ENCODE measurements at regions not wholly inside any gene's neighbourhood (a gene's known extent, or its start where the extent isn't known, plus 50 kb on each side); places are given as distances from the start of the nearest gene placed in this dataset.

DNA sequence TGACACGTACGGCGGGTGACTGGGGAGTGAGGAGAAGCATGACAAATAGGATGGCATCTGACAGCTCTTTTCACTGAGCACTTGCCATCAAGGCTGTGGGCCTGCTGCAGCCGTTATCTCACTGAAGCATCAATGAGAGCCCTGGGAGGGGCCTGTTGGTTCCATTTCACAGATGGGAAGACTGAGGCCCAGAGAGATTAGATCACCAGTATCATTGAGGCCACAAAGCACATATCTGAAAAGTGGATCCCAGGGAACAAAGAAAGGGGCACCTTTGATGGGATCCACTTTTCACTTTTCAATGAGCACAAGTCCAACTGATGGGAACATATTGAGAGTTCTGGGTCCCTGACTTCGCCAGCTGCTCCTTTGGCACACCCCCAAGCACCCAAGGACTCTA, 144.4 kb upstream of the LHX1 start:
- H3K4me3 ChIP-seq (ENCODE audit: low read length) = no peak overlapping the region
- no peak for DNase-seq (ENCODE audit: low read depth, low spot score)

DNA sequence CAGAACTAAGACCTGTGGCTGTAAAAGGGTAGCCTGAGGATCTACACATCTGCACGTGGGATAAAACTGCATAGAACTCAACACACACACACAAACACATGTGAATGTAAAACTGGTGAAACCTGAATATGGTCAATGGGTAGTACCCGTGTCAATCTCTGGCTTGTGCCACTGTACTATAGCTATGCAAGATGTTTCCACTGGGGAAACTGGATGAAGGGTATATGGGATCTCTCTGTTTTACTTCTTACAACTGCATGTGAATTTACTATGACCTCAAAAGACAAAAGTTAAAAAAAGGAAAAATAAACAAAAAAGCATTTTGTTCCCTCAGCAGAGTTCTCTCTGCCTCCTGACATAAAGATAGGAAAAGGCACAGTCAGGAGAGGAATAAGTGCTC, 143.3 kb upstream of the LHX1 start:
- no peak overlapping the region for H3K4me3 ChIP-seq (ENCODE audit: low read length)
- DNase-seq (ENCODE audit: low read depth, low spot score) = no peak

DNA sequence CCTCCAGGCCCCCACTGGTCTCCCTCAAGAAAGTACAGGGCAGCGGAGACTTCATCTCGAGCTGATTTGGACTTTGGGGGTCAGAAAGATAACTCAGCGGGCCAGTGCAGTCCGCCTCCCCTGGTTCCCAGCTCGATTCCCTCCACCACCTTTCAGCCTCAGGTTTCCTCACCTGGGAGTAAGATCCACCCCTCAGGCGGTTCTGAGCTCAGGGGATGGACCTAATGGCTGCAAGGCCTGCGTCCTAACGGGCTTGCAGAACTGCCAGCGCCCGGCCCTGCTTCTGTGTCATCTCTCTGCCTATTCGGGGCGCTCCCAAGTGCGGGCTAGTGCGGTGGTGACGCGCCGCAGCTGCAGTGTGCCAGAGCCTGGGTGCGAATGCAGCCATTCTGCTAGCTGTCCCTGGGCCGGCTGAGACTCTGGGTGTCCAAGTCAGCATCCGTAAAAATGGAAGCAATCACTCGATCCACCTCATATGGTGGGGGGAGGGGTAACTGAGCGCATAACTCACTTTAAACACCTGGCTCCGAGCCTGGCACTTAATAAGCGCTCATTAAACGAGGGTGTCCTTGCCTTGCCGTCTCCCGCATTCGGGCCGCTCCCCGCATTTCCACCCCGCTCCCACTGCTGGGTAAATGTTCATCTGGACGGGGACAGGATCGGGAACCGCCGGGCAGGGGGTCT, 129.6 kb upstream of the LHX1 start:
- no peak overlapping the region for H3K4me3 ChIP-seq (ENCODE audit: low read length)
- DNase-seq (ENCODE audit: low read depth, low spot score) = no peak

DNA sequence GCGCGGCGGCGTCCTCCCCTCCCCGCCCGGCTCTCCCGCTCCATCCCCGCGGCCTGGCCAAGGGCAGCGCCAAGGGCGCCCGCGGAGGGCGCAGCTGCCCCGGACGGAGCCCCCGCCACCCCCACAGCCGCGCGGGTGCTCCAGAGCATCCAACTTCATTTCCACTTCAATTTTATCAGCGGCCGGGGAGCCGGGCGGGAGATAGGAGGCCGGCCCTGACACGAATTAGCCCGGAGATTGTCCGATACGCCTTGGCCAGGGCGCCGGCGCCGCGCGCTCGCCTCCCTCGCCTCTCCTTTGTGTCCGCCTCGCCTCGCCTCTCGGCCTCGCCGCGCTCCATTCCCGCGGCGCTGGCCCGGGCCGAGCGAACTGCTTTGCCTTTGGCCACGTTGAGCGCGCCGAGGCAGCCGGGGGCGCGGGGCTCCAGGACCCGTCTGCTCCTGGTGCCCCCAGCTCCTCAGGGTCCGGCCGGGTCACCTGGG, 129.1 kb upstream of the LHX1 start:
- DNase-seq (ENCODE audit: low read depth, low spot score) = no peak
- H3K4me3 ChIP-seq (ENCODE audit: low read length) = no peak overlapping the region

DNA sequence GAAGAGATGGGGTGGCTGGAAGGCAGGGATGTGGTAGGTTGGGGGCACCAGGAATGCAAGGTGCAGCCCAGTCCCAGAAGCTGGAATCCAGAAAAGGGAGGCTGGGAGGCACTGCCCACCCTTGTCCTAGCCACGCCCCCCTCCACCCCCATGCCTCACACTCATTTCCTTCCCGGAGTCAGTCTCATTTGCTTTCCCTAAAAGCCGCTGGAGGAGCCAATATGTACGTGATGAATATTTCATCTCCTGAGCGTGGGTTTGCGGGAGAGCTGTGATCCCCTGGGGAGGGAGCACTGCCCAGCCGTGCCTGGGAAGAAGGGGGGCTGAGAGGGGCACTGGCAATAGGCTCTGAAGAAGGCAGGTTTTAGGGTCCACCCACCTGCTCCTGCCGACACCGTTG, 124.5 kb upstream of the LHX1 start:
- no peak for DNase-seq (ENCODE audit: low read depth, low spot score)
- H3K4me3 ChIP-seq (ENCODE audit: low read length) = no peak overlapping the region

DNA sequence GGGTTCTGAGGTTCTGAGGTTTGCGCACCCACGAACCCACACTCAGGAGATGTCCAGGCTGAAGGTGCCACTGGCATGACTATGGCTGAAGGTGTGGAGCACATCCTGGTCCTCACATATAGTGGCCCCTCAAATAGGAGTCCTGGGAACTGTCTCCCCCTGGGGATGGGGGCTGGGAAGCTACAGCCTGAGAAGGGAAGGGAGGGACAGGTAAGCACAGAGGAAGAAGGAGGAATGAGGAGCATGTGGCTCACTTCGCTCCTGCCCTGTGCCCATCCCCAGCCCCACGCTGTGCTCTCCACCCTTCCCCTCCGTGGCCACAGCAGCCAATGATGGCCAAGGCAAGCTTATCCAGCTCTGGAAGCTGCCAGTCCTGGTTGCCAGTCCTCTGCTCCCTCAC, 123.9 kb upstream of the LHX1 start:
- no peak overlapping the region for H3K4me3 ChIP-seq (ENCODE audit: low read length)
- no peak for DNase-seq (ENCODE audit: low read depth, low spot score)

DNA sequence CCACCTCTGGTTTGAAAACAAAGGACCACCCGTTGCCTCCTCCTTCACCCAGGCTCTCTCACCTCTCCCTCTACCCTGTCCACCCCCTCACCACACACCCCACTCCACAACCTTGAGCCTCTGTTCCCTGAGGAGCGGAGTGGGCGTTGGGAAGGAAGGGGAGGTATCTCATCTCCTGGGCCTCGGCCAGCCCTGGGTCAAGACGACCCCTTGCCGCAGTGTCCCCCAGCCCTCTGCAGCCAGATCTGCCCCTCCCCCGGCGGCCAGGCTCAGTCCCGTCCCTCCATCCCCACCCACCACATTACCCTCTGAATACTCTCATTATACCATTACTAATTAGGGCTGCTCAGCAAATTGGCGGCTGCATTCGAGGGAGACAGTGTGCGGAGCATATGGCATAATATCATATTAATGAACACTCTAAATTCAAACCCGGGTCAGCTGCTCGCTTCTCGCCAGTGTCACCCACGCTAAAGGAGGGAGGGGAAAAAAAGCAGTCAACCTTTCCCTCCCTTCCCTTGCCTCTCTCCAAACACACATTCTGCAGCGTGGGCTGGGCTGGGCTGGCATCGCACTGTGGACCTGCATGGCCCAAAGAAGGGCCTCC, 123.2 kb upstream of the LHX1 start:
- no peak for DNase-seq (ENCODE audit: low read depth, low spot score)
- H3K4me3 ChIP-seq (ENCODE audit: low read length) = no peak overlapping the region

DNA sequence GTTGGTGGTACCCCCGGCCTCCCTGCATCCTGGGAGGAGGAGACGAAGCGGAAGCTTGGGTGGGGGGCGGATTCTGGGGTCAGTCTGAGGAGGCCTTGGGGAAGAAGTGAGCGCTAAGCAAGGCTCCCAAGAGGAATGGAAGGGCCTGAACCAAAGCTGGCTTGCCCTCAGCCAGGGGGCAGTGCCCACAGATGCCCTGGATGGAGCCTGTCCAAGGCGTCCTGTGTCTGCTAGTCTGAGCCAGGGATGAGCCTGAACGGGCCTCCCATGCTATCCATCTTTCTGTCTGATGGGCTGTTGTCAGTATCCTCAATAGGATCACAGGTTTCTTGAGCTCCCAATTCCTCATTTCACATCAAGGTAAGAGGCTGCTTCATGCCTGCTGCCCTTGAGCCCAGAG, 122.3 kb upstream of the LHX1 start:
- no peak for DNase-seq (ENCODE audit: low read depth, low spot score)
- H3K4me3 ChIP-seq (ENCODE audit: low read length) = no peak overlapping the region

DNA sequence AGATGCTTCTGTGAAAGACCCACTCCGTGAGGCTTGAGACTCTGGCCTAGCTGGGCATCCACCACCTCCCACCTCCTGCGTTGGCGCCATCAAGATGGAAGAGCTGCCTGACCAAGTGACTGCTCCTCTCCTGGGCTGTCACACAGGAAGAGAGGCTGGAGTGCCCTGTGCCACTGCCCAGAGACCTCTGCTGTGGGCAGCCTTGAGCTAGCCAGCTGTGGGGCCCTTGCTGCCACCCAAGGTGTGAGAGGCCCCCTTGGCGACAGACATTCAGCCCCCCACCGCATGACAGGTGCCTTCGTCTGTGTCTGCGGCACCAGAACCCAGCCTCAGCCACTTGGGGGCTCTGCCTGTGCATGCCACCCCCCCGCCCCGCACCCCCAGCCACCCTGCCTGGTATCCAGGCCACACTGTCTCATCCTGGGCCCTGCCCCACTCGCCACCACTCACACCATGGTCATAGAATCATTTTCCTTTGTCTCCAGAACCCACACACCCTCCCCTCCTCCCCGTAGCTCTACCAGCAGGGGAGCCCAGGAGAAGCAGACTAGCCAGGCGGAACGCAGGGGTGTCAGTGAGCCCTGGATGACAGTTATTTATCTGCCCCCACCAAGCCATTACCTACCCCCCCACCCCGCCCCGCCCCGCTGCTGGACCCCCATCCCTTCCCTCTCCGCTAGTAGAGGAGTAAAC, 120.9 kb upstream of the LHX1 start:
- DNase-seq (ENCODE audit: low read depth, low spot score) = no peak
- no peak overlapping the region for H3K4me3 ChIP-seq (ENCODE audit: low read length)

DNA sequence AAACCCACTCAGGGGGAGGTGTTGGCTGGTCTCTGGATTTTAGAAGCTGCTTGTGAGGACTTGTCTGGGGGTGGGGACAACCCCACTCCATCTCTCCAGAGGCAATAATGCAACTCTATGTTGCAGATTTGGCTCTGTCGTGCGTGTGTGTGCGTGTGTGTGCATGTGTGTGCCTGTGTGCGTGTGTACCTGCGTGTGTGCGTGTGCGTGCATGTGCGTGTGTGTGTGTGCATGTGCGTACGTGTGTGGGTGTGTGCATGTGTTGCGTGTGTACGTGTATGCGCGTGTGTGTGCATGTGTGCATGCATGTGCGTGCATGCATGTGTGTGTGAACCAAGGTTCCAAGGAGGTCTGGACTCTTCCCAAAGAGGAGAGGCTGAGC, 120.4 kb upstream of the LHX1 start:
- no peak overlapping the region for H3K4me3 ChIP-seq (ENCODE audit: low read length)
- no peak for DNase-seq (ENCODE audit: low read depth, low spot score)

DNA sequence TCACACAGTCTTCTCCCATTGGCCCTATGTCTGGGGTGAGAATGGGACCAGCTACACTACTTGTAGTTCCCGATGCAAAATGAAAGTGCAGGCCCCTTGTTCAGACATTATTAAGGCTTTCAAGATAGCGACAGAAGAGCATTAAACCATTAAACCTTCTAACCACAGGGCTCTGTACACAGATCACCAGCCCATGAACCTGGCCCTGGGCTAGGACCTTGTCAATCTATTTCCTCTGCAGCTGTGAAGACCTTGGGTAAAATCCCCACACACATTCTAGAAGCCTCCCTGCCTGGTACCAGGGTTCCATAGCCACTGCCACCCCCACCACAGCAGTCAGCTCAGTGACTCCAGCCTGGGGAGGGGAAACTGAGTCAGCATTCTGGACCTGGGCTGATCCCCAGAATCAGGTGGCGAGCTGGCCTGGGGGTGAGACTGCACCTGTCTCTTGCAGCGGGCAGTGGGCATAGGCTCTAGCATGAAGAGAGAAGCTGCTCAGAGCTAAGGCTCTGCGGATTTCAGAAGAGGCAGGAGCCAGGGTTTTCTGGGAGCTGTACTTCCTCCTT, 119.7 kb upstream of the LHX1 start:
- DNase-seq (ENCODE audit: low read depth, low spot score) = no peak
- H3K4me3 ChIP-seq (ENCODE audit: low read length) = no peak overlapping the region

DNA sequence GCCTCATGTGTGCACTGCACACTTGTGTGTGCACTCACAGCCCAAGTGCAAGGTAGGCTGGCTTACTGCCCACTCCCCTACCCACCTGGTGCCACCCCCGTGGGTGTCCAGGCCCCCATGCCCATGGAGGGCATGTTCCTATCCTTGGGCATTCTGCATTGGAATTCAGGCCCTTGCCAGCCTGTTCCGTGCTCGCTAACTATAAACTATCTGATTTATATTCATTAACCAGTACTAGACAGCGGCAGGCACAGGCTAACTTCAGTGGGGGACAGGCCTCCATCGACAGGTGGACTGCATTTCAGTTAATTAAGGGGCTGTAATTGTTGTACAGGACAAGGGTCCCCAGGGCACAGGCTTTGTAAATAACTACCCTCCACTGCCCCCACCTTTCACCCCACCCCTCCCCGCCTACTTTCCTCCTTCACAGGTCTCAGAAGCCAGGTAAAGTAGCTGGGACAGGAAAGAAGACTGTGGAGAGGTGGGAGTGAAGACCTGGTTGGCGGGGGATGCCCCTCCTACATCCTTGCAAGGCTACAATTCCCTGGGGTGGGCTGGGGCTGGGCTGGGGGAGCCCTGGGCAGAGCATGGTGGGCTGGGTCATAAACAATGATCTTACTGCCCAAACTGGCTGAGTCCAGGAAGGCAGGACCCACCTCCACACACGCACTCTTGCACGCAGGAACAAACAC, 119.0 kb upstream of the LHX1 start:
- no peak for DNase-seq (ENCODE audit: low read depth, low spot score)
- H3K4me3 ChIP-seq (ENCODE audit: low read length) = no peak overlapping the region

DNA sequence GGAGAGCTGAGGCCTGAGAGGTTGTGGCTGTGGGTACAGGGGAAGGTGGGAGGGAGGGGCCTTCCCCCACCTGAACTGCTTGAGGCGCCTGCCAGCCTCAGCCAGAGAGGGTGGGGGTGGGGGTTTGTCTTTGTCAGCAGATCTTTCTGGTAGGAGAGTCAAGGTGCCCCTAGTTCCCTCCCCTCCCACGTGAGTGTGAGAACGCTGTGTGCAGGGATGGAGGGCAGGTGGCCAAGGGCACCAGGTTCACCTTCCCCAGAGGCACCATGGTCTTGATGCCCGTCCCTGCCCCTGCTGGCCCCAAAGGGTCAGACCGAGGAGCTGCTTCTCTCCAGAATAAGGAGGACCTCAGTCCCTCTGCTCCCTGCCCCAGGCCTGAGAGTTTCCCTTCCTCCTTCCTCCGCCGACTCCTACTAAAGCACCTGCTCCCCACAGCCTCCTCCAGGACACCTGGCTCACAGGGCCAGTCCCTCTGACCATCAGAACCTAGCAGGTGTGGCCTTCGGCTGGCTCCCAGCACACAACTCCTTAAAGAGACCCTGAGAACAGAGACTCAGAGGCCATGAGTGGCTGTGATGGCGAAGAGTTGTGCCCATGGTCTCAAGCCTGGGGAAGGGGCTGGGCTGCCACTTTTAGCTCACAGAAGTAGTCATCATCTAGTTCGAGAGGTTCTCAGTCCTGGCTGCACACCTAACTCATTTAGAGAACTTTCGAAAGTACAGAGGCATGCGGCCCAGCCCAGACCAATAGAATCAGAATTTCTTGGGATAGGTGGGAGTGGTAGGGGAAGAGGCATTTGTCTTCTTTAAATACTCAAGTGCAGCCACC, 113.2 kb upstream of the LHX1 start:
- H3K4me3 ChIP-seq (ENCODE audit: low read length) = no peak overlapping the region
- DNase-seq (ENCODE audit: low read depth, low spot score) = no peak

DNA sequence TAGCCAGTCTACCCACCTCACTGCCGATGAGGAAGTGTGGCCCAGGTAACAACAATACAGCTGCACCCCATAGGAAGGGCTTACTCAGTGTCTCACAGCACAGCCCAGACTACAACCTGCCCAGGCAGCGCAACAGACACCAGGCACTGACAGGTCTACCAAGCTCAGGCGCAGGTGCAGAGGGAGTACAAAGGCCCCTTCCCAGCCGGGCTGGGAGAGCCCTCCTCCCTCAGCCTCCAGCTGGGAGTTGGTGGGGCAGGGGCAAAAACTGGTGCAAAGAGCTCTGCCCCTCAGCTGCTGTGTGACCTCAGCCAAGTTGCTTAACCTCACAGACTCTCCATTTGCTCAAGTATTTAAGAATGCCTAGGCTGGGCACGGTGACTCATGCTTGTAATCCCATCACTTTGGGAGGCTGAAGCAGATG, 112.6 kb upstream of the LHX1 start:
- no peak overlapping the region for H3K4me3 ChIP-seq (ENCODE audit: low read length)
- DNase-seq (ENCODE audit: low read depth, low spot score) = no peak

DNA sequence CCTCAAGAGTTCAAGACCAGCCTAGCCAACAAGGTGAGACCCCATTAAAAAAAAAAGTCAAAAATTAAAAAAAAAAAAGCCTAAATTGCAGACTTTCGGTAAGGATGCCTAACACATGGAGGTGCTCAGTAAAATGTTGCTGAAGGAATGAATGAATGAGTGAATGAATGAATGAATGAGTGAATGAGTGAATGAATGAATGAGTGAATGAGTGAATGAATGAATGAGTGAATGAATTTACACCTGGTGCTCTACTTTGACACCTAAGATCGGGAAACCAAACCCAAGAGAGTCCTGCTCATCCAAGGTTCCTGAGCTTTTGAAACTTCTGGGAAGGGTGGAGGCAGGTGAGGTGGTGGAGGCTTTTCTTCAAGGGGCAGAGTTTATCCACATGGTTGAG, 112.2 kb upstream of the LHX1 start:
- no peak overlapping the region for H3K4me3 ChIP-seq (ENCODE audit: low read length)
- no peak for DNase-seq (ENCODE audit: low read depth, low spot score)

DNA sequence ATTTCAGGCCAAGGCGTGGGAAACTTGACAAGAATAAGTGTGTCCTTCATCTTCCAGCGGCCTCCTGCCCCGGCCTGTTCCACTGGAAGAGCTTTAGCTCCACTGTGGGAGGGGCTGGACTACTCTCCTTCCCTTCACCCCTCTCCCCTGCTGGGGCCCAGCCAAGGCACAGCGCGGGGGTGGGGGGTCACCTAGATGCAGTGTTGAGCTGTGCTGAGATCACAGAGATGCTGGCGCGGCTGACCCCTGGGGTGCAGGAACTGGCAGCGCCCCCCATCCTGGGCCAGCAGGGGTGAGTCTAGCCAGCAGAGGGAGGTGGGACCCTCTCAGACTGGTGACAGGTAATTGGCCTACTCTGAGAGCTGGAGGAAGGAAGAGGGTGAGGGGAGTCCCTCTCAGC, 111.8 kb upstream of the LHX1 start:
- DNase-seq (ENCODE audit: low read depth, low spot score) = no peak
- no peak overlapping the region for H3K4me3 ChIP-seq (ENCODE audit: low read length)

DNA sequence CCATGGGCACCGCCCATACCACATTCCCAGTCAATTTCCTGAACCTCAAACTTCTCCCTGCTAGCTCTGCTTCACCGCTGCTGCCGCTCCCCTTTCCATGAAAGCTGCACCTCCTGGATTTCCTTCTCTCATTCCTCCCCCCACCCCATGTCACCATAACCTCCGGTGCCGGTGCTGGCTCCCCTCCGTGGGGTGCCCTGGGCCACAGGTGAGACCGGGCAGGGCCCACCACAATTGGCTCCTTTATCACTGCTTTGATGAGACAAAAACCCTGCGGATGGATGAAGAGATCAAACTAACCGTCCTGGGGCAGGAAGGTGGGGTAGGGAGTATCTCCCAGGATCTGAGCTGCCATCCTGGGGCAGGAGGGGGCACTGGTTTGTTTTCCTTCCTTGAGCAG, 111.3 kb upstream of the LHX1 start:
- H3K4me3 ChIP-seq (ENCODE audit: low read length) = no peak overlapping the region

DNA sequence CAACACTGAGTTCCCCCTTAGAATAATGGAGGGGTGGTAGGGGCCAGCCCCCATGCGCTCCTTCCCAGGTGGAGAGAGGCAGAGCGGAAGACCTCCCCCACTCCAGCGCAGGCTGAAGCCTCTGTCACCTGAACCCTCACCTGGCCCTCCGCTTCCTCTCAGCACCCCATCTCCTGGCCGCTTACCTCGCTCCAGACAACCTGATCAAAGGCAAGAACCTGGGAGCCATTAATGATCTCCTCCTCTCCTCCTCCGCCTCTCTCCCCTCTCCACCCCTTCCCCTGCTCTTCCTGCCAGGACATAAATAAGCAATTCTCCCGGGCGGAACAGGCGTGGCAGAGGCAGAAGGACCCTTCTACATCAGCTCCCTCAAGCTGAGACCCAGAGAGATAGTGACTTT, 110.2 kb upstream of the LHX1 start:
- DNase-seq (ENCODE audit: low read depth, low spot score) = no peak
- no peak overlapping the region for H3K4me3 ChIP-seq (ENCODE audit: low read length)

More for the DNA sequence above, 111.3 kb upstream of the LHX1 start:
- no peak for DNase-seq (ENCODE audit: low read depth, low spot score)

DNA sequence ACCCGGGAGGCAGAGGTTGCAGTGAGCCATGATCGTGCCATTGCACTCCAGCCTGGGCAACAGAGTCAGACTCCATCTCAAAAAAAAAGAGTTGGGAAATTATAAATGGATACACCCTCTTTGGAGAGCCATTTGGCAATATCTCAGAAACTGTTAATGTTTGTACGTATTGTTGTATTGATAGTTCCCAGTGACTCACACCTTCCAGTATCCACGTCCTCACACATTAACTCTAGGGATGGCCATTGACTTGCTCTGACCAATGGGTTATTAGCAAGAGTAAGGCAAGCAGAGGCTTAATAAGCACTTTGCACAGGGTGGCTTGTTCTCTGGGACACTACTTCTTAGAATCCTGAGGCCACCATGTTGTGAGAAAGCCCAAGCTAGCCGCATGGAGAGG, 107.6 kb upstream of the LHX1 start:
- no peak for DNase-seq (ENCODE audit: low read depth, low spot score)
- no peak overlapping the region for H3K4me3 ChIP-seq (ENCODE audit: low read length)
